HepG2 (cell line): ENCODE measurements at regions not wholly inside any gene's neighbourhood (a gene's known extent, or its start where the extent isn't known, plus 50 kb on each side); places are given as distances from the start of the nearest gene placed in this dataset.

Experiments used
- ATAC-seq: fragments of 200-7000 bp; cut with Tn5 transposase; 3 replicates; pipeline ENCODE4 v1.9.1; 2020; ENCODE audit warnings: mild to moderate bottlenecking, moderate library complexity
- BruUV-seq: library from RNA; stranded (reverse); fragments of 400-500 nt; replicated peaks from 2 replicates; lab custom pipeline; 2021; lab: Mats Ljungman, UMichigan
- CTCF ChIA-PET: fragments of 300-600 bp; formaldehyde crosslinking; extraction: SDS; loops from one replicate; lab custom pipeline; 2021; ENCODE audit warnings: low total read pairs, inconsistent platforms, low intra/inter-chr PET ratio; lab: Yijun Ruan, JAX
- POLR2A ChIA-PET: fragments of 350-600 bp; sonication (Branson Sonifier 250); formaldehyde crosslinking; loops from one replicate; lab custom pipeline; 2020; ENCODE audit warnings: antibody characterized with exemption, inconsistent platforms; lab: Yijun Ruan, JAX
- DNase-seq: peaks from one replicate; pipeline ENCODE4 v3.0.0-alpha.2; 2015; ENCODE audit warnings: low spot score
- FAIRE-seq: peaks from 3 replicates; lab custom pipeline; 2011; peaks lifted over from hg19 to GRCh38; lab: Jason Lieb, UNC
- H2AFZ ChIP-seq: one replicate; pipeline ENCODE4 v1.6.1; 2011; ENCODE audit warnings: low read length, inconsistent platforms
- H3K27ac ChIP-seq: fragments of 300-600 bp; 3 replicates; pipeline ENCODE4 v1.8.0; 2011; ENCODE audit warnings: mixed run types, mild to moderate bottlenecking, mixed read lengths, low read length, inconsistent platforms; ENCODE audit not compliant: insufficient read depth; ENCODE audit errors: extremely low read length
- H3K27me3 ChIP-seq, 2 experiments: fragments of 200-600 bp in 1 of 2; 2 replicates in 1 of 2; 3 replicates in 1 of 2; pipeline versions ENCODE4 v1.6.0 to v1.8.0; 2011; ENCODE audit warnings: low read length in 2 of 2, mild to moderate bottlenecking in 2 of 2, moderate library complexity in 2 of 2, inconsistent platforms in 1 of 2; ENCODE audit not compliant: insufficient read depth in 2 of 2, control insufficient read depth in 1 of 2
- H3K36me3 ChIP-seq, 2 experiments: fragments of 200-600 bp in 1 of 2; replicated peaks in 1 of 2; 2 replicates in 1 of 2; 3 replicates in 1 of 2; pipeline versions ENCODE4 v1.5.1 to v1.8.0; 2011; ENCODE audit warnings: low read length in 2 of 2, inconsistent platforms in 1 of 2; ENCODE audit not compliant: insufficient read depth in 2 of 2, control insufficient read depth in 1 of 2
- H3K4me1 ChIP-seq: 2 replicates; pipeline ENCODE4 v1.5.1; 2012; ENCODE audit warnings: low read length, inconsistent platforms; ENCODE audit not compliant: insufficient read depth
- H3K4me2 ChIP-seq: 2 replicates; pipeline ENCODE4 v1.6.0; 2011; ENCODE audit warnings: low read depth, low read length, inconsistent platforms
- H3K4me3 ChIP-seq, 3 experiments: fragments of 200-600 bp in 1 of 3; sonication (generic), shearing (Covaris generic) in 1 of 3; replicated peaks in 1 of 3; 2 replicates each; pipeline ENCODE4 v1.5.1; 2011 to 2016; ENCODE audit warnings: low read length in 3 of 3, inconsistent platforms in 2 of 3, low read depth in 2 of 3, mild to moderate bottlenecking in 2 of 3, control low read depth in 1 of 3, mixed read lengths in 1 of 3; ENCODE audit not compliant: insufficient read depth in 1 of 3
- H3K79me2 ChIP-seq: one replicate; pipeline ENCODE4 v1.6.1; 2011; ENCODE audit warnings: low read length, inconsistent platforms; ENCODE audit not compliant: insufficient read depth
- H3K9ac ChIP-seq: 2 replicates; pipeline ENCODE4 v1.6.0; 2011; ENCODE audit warnings: mild to moderate bottlenecking, low read depth, low read length, inconsistent platforms; ENCODE audit not compliant: insufficient read depth
- H3K9me3 ChIP-seq: 2 replicates; pipeline ENCODE4 v1.5.1; 2012; ENCODE audit warnings: mild to moderate bottlenecking, low read length
- H4K20me1 ChIP-seq: 2 replicates; pipeline ENCODE4 v1.6.0; 2011; ENCODE audit warnings: inconsistent platforms, mild to moderate bottlenecking, low read length, moderate library complexity; ENCODE audit not compliant: insufficient read depth
- CEBPG ChIP-seq: IDR thresholded peaks from 2 replicates; pipeline ENCODE4 v1.6.1; 2016
- ELF3 ChIP-seq: IDR thresholded peaks from 2 replicates; pipeline ENCODE4 v1.6.1; 2016; ENCODE audit warnings: missing genetic modification reagents, missing compliant biosample characterization
- GABPA ChIP-seq, 2 experiments: IDR thresholded peaks; 2 replicates each; pipeline ENCODE4 v1.6.1; 2011 to 2016; ENCODE audit warnings: low read depth in 2 of 2, low read length in 1 of 2, missing biosample characterization in 1 of 2, missing genetic modification characterization in 1 of 2
- HNF4A ChIP-seq: sonication (generic); formaldehyde crosslinking; IDR thresholded peaks from 2 replicates; pipeline ENCODE4 v1.4.0; 2020; ENCODE audit warnings: missing genetic modification reagents
- NFYB ChIP-seq: sonication (generic); formaldehyde crosslinking; IDR thresholded peaks from 2 replicates; pipeline ENCODE4 v1.4.0; 2020; ENCODE audit warnings: missing genetic modification reagents
- NFYC ChIP-seq: IDR thresholded peaks from 2 replicates; pipeline ENCODE4 v1.6.1; 2016; ENCODE audit warnings: missing genetic modification reagents, missing compliant biosample characterization
- PCBP2 ChIP-seq: fragments of 200-400 bp; formaldehyde crosslinking; optimal IDR thresholded peaks from 2 replicates; pipeline ENCODE3; 2018; ENCODE audit warnings: low read length, low read depth; ENCODE audit not compliant: poor library complexity, severe bottlenecking
- SAP130 ChIP-seq: IDR thresholded peaks from 2 replicates; pipeline ENCODE4 v1.6.1; 2016; ENCODE audit warnings: low read depth
- TEAD3 ChIP-seq: optimal IDR thresholded peaks from 2 replicates; pipeline ENCODE3; 2016; ENCODE audit warnings: borderline replicate concordance
- TFAP4 ChIP-seq: sonication (generic); IDR thresholded peaks from 2 replicates; pipeline ENCODE4 v1.6.1; 2016; ENCODE audit warnings: low read depth, borderline replicate concordance
- THAP11 ChIP-seq: IDR thresholded peaks from 2 replicates; pipeline ENCODE4 v1.6.1; 2016; ENCODE audit warnings: missing biosample characterization, missing genetic modification reagents
- ZNF143 ChIP-seq: sonication (generic); formaldehyde crosslinking; IDR thresholded peaks from 2 replicates; pipeline ENCODE4 v1.4.0; 2020; ENCODE audit warnings: missing genetic modification reagents
- ZNF800 ChIP-seq: sonication (generic); formaldehyde crosslinking; IDR thresholded peaks from 2 replicates; pipeline ENCODE4 v1.4.0; 2020; ENCODE audit warnings: missing genetic modification reagents
- WGBS: methylation state at CpG from one replicate; pipeline ENCODE4 v1.1.6; 2017; ENCODE audit warnings: low lambda C conversion rate; 5-methylcytosine and 5-hydroxymethylcytosine counted together
- in situ Hi-C: cut with HindIII; loops from 2 replicates; pipeline ENCODE4 v1.10.0; 2017; ENCODE audit warnings: low pct_unique_long_range_greater_than_20kb; ENCODE audit not compliant: extremely low pct_ligation_motif_present
- intact Hi-C: fragments of 100-400 bp; cut with micrococcal nuclease; formaldehyde crosslinking; loops from one replicate; pipeline ENCODE4 v1.10.0; 2022; ENCODE audit not compliant: unreplicated experiment
- TF ChIP-seq, protein P1 (sequence below): sonication (generic); formaldehyde crosslinking; IDR thresholded peaks from 2 replicates; pipeline ENCODE4 v1.8.1; 2023; ENCODE audit warnings: missing genetic modification reagents, inconsistent platforms, borderline replicate concordance

DNA sequence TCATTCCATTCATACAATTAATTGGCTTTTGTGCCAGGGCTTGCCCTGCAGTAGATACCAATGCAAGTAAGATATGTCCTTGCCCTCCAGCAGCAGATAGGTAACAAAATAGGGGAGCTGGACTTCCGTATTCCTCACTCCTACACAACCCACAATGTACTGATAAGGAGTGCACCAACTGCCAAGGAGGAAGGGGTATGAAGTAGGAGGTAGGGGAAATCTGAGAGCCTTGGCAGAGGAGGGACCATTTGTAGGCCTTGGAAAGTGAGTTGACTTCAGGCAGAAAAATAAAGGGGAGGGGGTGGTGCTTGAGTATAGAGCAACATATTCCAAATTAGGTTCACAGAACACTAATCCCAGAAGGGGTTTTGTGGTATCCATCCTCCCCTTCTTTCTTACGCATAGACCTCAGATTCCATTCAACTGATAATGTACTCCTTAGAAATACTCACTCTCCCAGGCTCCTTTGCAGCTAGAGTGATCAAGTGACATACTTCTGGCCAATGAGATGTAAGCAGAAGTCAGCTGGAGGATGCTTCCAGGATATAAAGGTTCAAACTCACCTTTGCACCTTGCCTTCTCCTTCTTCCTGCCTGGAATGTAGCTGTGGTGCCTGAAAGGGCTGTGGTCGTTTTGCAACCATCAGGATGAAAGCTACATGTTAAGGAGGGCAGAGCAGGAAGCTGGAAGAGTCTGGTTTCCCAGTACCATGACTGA is 127.1 kb upstream of the SMAD3 start:
- DNase-seq (peak; percentile 71), FAIRE-seq (peak; percentile 43), ATAC-seq (peak; percentile 31; the same call in 2 of the 3 replicates)
- Histone ChIP-seq H3K4me1 (peaks cover 34% of the 10 kb centered on the region), H3K36me3 (no peaks in the 10 kb centered on the region), H3K79me2 (no peaks in the 10 kb centered on the region), H3K9ac (no peak overlapping the region), H4K20me1 (no peaks in the 10 kb centered on the region), H3K4me3 (no peak overlapping the region), H3K27me3 (peaks cover 0 to 16% of the 10 kb centered on the region in 2 experiments; a peak in 3 of 5 replicates), H3K4me2 (no peak overlapping the region), H2AFZ (no peak overlapping the region), H3K9me3 (peaks cover 9% of the 10 kb centered on the region; the same call in 1 of the 2 replicates), H3K27ac (no peak overlapping the region)
- 37% methylated on average over 3 of the region's 3 CpGs for WGBS
- intact Hi-C loops (no loop called here), in situ Hi-C loops (loop anchor here (25.0 kb wide), 1 partner anchor 499 kb away; no protein-coding TSS in a partner anchor)
- BruUV-seq = no TSS peak
- POLR2A ChIA-PET = no interaction called here
- CTCF ChIA-PET = no interaction called here
- peak; percentile 63 for TF ChIP-seq NFYB (CRISPR knock-in tag)
- TF ChIP-seq ZNF800 (CRISPR knock-in tag) = no peak
- TF ChIP-seq ZNF143 (CRISPR knock-in tag) = peak; percentile 79
- peak; percentile 70 for TF ChIP-seq HNF4A (CRISPR knock-in tag)
- TF ChIP-seq, protein P1, sequence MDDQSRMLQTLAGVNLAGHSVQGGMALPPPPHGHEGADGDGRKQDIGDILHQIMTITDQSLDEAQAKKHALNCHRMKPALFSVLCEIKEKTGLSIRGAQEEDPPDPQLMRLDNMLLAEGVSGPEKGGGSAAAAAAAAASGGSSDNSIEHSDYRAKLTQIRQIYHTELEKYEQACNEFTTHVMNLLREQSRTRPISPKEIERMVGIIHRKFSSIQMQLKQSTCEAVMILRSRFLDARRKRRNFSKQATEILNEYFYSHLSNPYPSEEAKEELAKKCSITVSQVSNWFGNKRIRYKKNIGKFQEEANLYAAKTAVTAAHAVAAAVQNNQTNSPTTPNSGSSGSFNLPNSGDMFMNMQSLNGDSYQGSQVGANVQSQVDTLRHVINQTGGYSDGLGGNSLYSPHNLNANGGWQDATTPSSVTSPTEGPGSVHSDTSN (CRISPR knock-in tag) = no peak
- TF ChIP-seq CEBPG (CRISPR knock-in tag) = 0 out of 2 replicates have a peak, but pooled peaks have one; percentile 38
- no peak for TF ChIP-seq GABPA (IDR thresholded peaks at IDR 0.05; ENCODE audit: low read depth, low read length)
- peak; percentile 60 for TF ChIP-seq GABPA (CRISPR knock-in tag; IDR thresholded peaks at IDR 0.05; ENCODE audit: low read depth)
- TF ChIP-seq TFAP4 = peak; percentile 78; the same call in 1 of the 2 replicates
- TF ChIP-seq NFYC (CRISPR knock-in tag) = peak; percentile 74
- TF ChIP-seq THAP11 = peak; percentile 85
- TF ChIP-seq PCBP2 = no peak
- peak; percentile 90 for TF ChIP-seq TEAD3 (CRISPR knock-in tag)
- 0 out of 2 replicates have a peak, but pooled peaks have one; percentile 25 for TF ChIP-seq SAP130
- TF ChIP-seq ELF3 (CRISPR knock-in tag) = peak; percentile 49
